Neuron (in vitro differentiated cells): ENCODE measurements at regions not wholly inside any gene's neighbourhood (a gene's known extent, or its start where the extent isn't known, plus 50 kb on each side); places are given as distances from the start of the nearest gene placed in this dataset.

ENCODE experiments used
- H2AFZ ChIP-seq: one replicate; pipeline ENCODE4 v1.6.1; 2013; ENCODE audit warnings: low read depth, mild to moderate bottlenecking, inconsistent platforms, low read length, moderate library complexity
- H3K27me3 ChIP-seq: one replicate; pipeline ENCODE4 v1.6.1; 2013; ENCODE audit warnings: low read length; ENCODE audit not compliant: insufficient read depth
- H3K36me3 ChIP-seq: one replicate; pipeline ENCODE4 v1.6.1; 2013; ENCODE audit warnings: low read length; ENCODE audit not compliant: insufficient read depth
- H3K4me1 ChIP-seq: one replicate; pipeline ENCODE4 v1.6.1; 2013; ENCODE audit warnings: low read length; ENCODE audit not compliant: insufficient read depth
- H3K4me3 ChIP-seq: 2 replicates; pipeline ENCODE4 v1.5.1; 2013; ENCODE audit warnings: mild to moderate bottlenecking, low read length, moderate library complexity
- H3K9me3 ChIP-seq: one replicate; pipeline ENCODE4 v1.6.1; 2013; ENCODE audit warnings: low read length

GRCh38 chr2:53567073-53567472, 200.5 kb upstream of the CHAC2 start:
- Histone ChIP-seq H3K4me3 (no peak overlapping the region), H3K27me3 (no peaks in the 10 kb centered on the region), H2AFZ (no peak overlapping the region), H3K36me3 (no peaks in the 10 kb centered on the region), H3K9me3 (no peaks in the 10 kb centered on the region), H3K4me1 (no peaks in the 10 kb centered on the region)

GRCh38 chr2:53562407-53562806, 205.2 kb upstream of the CHAC2 start:
- no peak overlapping the region for H3K4me3 ChIP-seq
- H3K27me3 ChIP-seq = no peaks in the 10 kb centered on the region
- no peak overlapping the region for H2AFZ ChIP-seq
- H3K9me3 ChIP-seq = peaks cover under 1% of the 10 kb centered on the region
- no peaks in the 10 kb centered on the region for H3K4me1 ChIP-seq
- no peaks in the 10 kb centered on the region for H3K36me3 ChIP-seq

GRCh38 chr2:53561155-53561554, 206.4 kb upstream of the CHAC2 start:
- H3K4me1 ChIP-seq = no peaks in the 10 kb centered on the region
- H2AFZ ChIP-seq = no peak overlapping the region
- no peaks in the 10 kb centered on the region for H3K27me3 ChIP-seq
- H3K9me3 ChIP-seq = peaks cover 3% of the 10 kb centered on the region
- no peaks in the 10 kb centered on the region for H3K36me3 ChIP-seq
- H3K4me3 ChIP-seq = no peak overlapping the region

- Histone ChIP-seq H3K36me3 (no peaks in the 10 kb centered on the region), H2AFZ (no peak overlapping the region), H3K27me3 (no peaks in the 10 kb centered on the region), H3K4me3 (no peak overlapping the region), H3K4me1 (no peaks in the 10 kb centered on the region), H3K9me3 (peaks cover 3% of the 10 kb centered on the region)
These were observed 208.2 kb upstream of the CHAC2 start for GRCh38 chr2:53559302-53559966.

GRCh38 chr2:53558867-53559266, 208.7 kb upstream of the CHAC2 start:
- Histone ChIP-seq H2AFZ (no peak overlapping the region), H3K4me3 (no peak overlapping the region), H3K4me1 (no peaks in the 10 kb centered on the region), H3K9me3 (peaks cover 3% of the 10 kb centered on the region), H3K27me3 (no peaks in the 10 kb centered on the region), H3K36me3 (no peaks in the 10 kb centered on the region)

GRCh38 chr2:53549497-53549896, 218.1 kb upstream of the CHAC2 start:
- Histone ChIP-seq H3K4me3 (no peak overlapping the region), H2AFZ (no peak overlapping the region), H3K4me1 (peaks cover 8% of the 10 kb centered on the region), H3K36me3 (no peaks in the 10 kb centered on the region), H3K9me3 (no peaks in the 10 kb centered on the region), H3K27me3 (no peaks in the 10 kb centered on the region)

- no peak overlapping the region for H2AFZ ChIP-seq
- peaks cover 8% of the 10 kb centered on the region for H3K4me1 ChIP-seq
- no peaks in the 10 kb centered on the region for H3K27me3 ChIP-seq
- H3K36me3 ChIP-seq = no peaks in the 10 kb centered on the region
- no peaks in the 10 kb centered on the region for H3K9me3 ChIP-seq
- H3K4me3 ChIP-seq = no peak overlapping the region
These were observed 222.0 kb upstream of the CHAC2 start for GRCh38 chr2:53545604-53546003.

GRCh38 chr2:53544871-53545558, 222.6 kb upstream of the CHAC2 start:
- peaks cover 8% of the 10 kb centered on the region for H3K4me1 ChIP-seq
- no peaks in the 10 kb centered on the region for H3K27me3 ChIP-seq
- H3K9me3 ChIP-seq = no peaks in the 10 kb centered on the region
- no peak overlapping the region for H2AFZ ChIP-seq
- no peak overlapping the region for H3K4me3 ChIP-seq
- no peaks in the 10 kb centered on the region for H3K36me3 ChIP-seq

- no peaks in the 10 kb centered on the region for H3K9me3 ChIP-seq
- no peaks in the 10 kb centered on the region for H3K27me3 ChIP-seq
- peaks cover 8% of the 10 kb centered on the region for H3K4me1 ChIP-seq
- H3K36me3 ChIP-seq = no peaks in the 10 kb centered on the region
- no peak overlapping the region for H3K4me3 ChIP-seq
- no peak overlapping the region for H2AFZ ChIP-seq
These were observed 224.5 kb upstream of the CHAC2 start for GRCh38 chr2:53543083-53543482.

- Histone ChIP-seq H3K4me3 (no peak overlapping the region), H3K27me3 (no peaks in the 10 kb centered on the region), H3K9me3 (no peaks in the 10 kb centered on the region), H3K4me1 (no peaks in the 10 kb centered on the region), H2AFZ (no peak overlapping the region), H3K36me3 (no peaks in the 10 kb centered on the region)
These were observed 230.8 kb upstream of the CHAC2 start for GRCh38 chr2:53536583-53537361.

GRCh38 chr2:53535234-53535840, 232.3 kb upstream of the CHAC2 start:
- Histone ChIP-seq H3K4me3 (no peak overlapping the region), H2AFZ (peak overlapping the region; percentile 17), H3K36me3 (no peaks in the 10 kb centered on the region), H3K27me3 (no peaks in the 10 kb centered on the region), H3K9me3 (no peaks in the 10 kb centered on the region), H3K4me1 (no peaks in the 10 kb centered on the region)

GRCh38 chr2:53530126-53530525, 237.5 kb upstream of the CHAC2 start:
- Histone ChIP-seq H3K4me3 (no peak overlapping the region), H2AFZ (no peak overlapping the region), H3K27me3 (no peaks in the 10 kb centered on the region), H3K36me3 (no peaks in the 10 kb centered on the region), H3K9me3 (no peaks in the 10 kb centered on the region), H3K4me1 (no peaks in the 10 kb centered on the region)

GRCh38 chr2:53527056-53527455, 240.5 kb upstream of the CHAC2 start:
- Histone ChIP-seq H3K4me3 (no peak overlapping the region), H3K4me1 (no peaks in the 10 kb centered on the region), H3K27me3 (no peaks in the 10 kb centered on the region)

More at GRCh38 chr2:53527056-53527455, 240.5 kb upstream of the CHAC2 start:
- Histone ChIP-seq H2AFZ (no peak overlapping the region), H3K36me3 (no peaks in the 10 kb centered on the region), H3K9me3 (no peaks in the 10 kb centered on the region)
